ENCODE measurements at regions not wholly inside any gene's neighbourhood (a gene's known extent, or its start where the extent isn't known, plus 50 kb on each side); places are given as distances from the start of the nearest gene placed in this dataset.

DNA sequence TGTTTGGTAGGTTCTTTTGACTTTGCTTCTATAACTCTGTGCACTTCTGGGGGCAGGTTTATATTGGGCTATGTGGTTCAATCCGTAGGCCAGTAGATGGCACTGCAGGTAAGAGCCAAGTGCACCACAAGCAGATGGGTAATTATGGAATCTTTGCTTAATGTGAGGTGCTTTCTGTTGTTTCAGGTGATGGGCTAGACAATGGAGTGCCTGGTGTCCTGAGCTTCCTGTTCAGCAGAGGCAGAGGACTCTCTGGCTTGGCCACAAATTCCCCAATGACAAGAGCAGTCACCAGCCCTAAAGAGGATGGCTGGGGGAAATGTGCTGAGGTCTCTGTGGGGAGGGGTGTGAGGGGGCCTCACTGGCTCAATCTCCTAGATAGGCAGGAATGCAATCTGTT, 455.0 kb downstream of the CCSER2 start:
- Histone ChIP-seq H3K36me3 (no peaks in the 10 kb centered on the region), H3K27ac (no peak overlapping the region), H3K4me3 (no peak overlapping the region), H3K4me1 (peaks cover 0 to 3% (median 0%) of the 10 kb centered on the region in 4 donors), H3K9me3 (no peaks in the 10 kb centered on the region), H3K27me3 (no peaks in the 10 kb centered on the region)
- intact Hi-C loops (cut with DNase I), result no loop called here
- 0 to 2% methylated on average over 1 of the region's 1 CpG for WGBS, 2 donors
- no peak for DNase-seq
- TF ChIP-seq, protein P1, sequence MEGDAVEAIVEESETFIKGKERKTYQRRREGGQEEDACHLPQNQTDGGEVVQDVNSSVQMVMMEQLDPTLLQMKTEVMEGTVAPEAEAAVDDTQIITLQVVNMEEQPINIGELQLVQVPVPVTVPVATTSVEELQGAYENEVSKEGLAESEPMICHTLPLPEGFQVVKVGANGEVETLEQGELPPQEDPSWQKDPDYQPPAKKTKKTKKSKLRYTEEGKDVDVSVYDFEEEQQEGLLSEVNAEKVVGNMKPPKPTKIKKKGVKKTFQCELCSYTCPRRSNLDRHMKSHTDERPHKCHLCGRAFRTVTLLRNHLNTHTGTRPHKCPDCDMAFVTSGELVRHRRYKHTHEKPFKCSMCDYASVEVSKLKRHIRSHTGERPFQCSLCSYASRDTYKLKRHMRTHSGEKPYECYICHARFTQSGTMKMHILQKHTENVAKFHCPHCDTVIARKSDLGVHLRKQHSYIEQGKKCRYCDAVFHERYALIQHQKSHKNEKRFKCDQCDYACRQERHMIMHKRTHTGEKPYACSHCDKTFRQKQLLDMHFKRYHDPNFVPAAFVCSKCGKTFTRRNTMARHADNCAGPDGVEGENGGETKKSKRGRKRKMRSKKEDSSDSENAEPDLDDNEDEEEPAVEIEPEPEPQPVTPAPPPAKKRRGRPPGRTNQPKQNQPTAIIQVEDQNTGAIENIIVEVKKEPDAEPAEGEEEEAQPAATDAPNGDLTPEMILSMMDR (IDR thresholded peaks at IDR 0.05), result peak in 2 of 4 experiments; percentile 5 to 46
- no peak for TF ChIP-seq POLR2A (IDR thresholded peaks at IDR 0.05)

DNA sequence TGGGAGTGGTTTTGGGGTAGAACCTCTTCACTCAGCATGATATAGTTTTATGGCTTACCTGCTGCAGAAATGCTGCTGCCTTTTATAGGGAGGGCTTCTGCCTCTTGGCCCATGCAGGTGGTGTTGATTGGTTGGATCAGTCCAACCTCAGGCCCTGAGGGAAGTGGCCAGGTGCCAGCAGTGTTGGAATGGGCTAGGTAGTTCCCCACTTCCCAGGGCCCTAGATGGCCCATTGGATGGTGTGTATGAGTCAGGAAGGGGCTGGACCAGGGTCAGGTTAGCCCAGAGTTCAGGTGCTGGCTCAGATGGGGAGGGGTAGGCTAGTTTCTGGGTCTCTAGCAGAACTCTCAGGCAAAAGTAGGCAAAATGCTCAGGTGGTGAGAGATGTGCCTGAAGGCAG, 455.5 kb downstream of the CCSER2 start:
- TF ChIP-seq EP300 (IDR thresholded peaks at IDR 0.05) (no peak), POLR2AphosphoS5 (IDR thresholded peaks at IDR 0.05) (no peak), POLR2A (IDR thresholded peaks at IDR 0.05) (no peak)
- TF ChIP-seq, protein P1 (IDR thresholded peaks at IDR 0.05), result no peak
- Histone ChIP-seq H3K4me3 (no peak overlapping the region), H3K9me3 (no peaks in the 10 kb centered on the region), H3K36me3 (no peaks in the 10 kb centered on the region), H3K27ac (no peak overlapping the region), H3K27me3 (no peaks in the 10 kb centered on the region), H3K4me1 (peaks cover 0 to 3% (median 0%) of the 10 kb centered on the region in 4 donors)
- DNase-seq, result no peak
- intact Hi-C loops (cut with DNase I), result no loop called here

GRCh38 chr10:84784749-84785148, 456.4 kb downstream of the CCSER2 start:
- no peaks in the 10 kb centered on the region for H3K9me3 ChIP-seq
- H3K36me3 ChIP-seq, result no peaks in the 10 kb centered on the region
- peaks cover 0 to 3% (median 0%) of the 10 kb centered on the region in 4 donors for H3K4me1 ChIP-seq
- TF ChIP-seq, protein P1 (IDR thresholded peaks at IDR 0.05), result no peak
- no peak for TF ChIP-seq POLR2A (IDR thresholded peaks at IDR 0.05)
- no peak for TF ChIP-seq POLR2AphosphoS5 (IDR thresholded peaks at IDR 0.05)
- TF ChIP-seq EP300 (IDR thresholded peaks at IDR 0.05), result no peak
- DNase-seq, result no peak
- intact Hi-C loops (cut with DNase I), result no loop called here
- H3K27me3 ChIP-seq, result no peaks in the 10 kb centered on the region
- no peak overlapping the region for H3K4me3 ChIP-seq
- no peak overlapping the region for H3K27ac ChIP-seq

GRCh38 chr10:84789026-84789425, 460.6 kb downstream of the CCSER2 start:
- Histone ChIP-seq H3K4me1 (peaks cover 0 to 3% (median 0%) of the 10 kb centered on the region in 4 donors), H3K27ac (no peak overlapping the region), H3K27me3 (no peaks in the 10 kb centered on the region), H3K9me3 (no peaks in the 10 kb centered on the region), H3K36me3 (no peaks in the 10 kb centered on the region), H3K4me3 (no peak overlapping the region)
- TF ChIP-seq EP300 (IDR thresholded peaks at IDR 0.05) (no peak), POLR2A (IDR thresholded peaks at IDR 0.05) (no peak), POLR2AphosphoS5 (IDR thresholded peaks at IDR 0.05) (no peak)
- TF ChIP-seq, protein P1 (IDR thresholded peaks at IDR 0.05), result no peak
- WGBS, 2 donors, result 87 to 93% methylated on average over 2 of the region's 2 CpGs
- intact Hi-C loops (cut with DNase I), result no loop called here
- DNase-seq, result no peak

GRCh38 chr10:84798312-84798711, 469.9 kb downstream of the CCSER2 start:
- no peaks in the 10 kb centered on the region for H3K9me3 ChIP-seq
- H3K27me3 ChIP-seq, result no peaks in the 10 kb centered on the region
- intact Hi-C loops (cut with DNase I), result no loop called here
- H3K4me3 ChIP-seq, result no peak overlapping the region
- no peak for DNase-seq
- no peaks in the 10 kb centered on the region for H3K4me1 ChIP-seq
- H3K27ac ChIP-seq, result no peak overlapping the region
- TF ChIP-seq POLR2AphosphoS5 (IDR thresholded peaks at IDR 0.05), result no peak
- no peak for TF ChIP-seq EP300 (IDR thresholded peaks at IDR 0.05)
- TF ChIP-seq, protein P1 (IDR thresholded peaks at IDR 0.05), result no peak
- TF ChIP-seq POLR2A (IDR thresholded peaks at IDR 0.05), result no peak
- 71 to 77% methylated on average over 5 of the region's 5 CpGs for WGBS, 2 donors
- no peaks in the 10 kb centered on the region for H3K36me3 ChIP-seq
